B cell (primary cell): ENCODE measurements at regions not wholly inside any gene's neighbourhood (a gene's known extent, or its start where the extent isn't known, plus 50 kb on each side); places are given as distances from the start of the nearest gene placed in this dataset.

Experiments
- ATAC-seq: fragments of 200-7000 bp; cut with Tn5 transposase; one replicate; pipeline ENCODE4 v1.10.0; 2021; ENCODE audit warnings: low read depth, mild to moderate bottlenecking, moderate number of reproducible peaks, moderate library complexity
- CTCF ChIA-PET: fragments of 350-600 bp; sonication (Branson Sonifier 250); formaldehyde crosslinking; loops from one replicate; lab custom pipeline; 2021; ENCODE audit warnings: antibody characterized with exemption, inconsistent platforms; lab: Charles Lee
- POLR2A ChIA-PET: fragments of 350-600 bp; sonication (Branson Sonifier 250); formaldehyde crosslinking; loops from one replicate; lab custom pipeline; 2021; ENCODE audit warnings: antibody characterized with exemption; lab: Charles Lee
- DNase-seq: peaks from one replicate; pipeline ENCODE4 v3.0.0; 2013
- H2AFZ ChIP-seq: 2 replicates; pipeline ENCODE4 v1.6.1; 2012; ENCODE audit warnings: mild to moderate bottlenecking, low read depth, low read length; ENCODE audit not compliant: insufficient read depth, poor library complexity, severe bottlenecking
- H3K27ac ChIP-seq, 2 donors: 1 replicate in 1 of 2; 2 replicates in 1 of 2; pipeline ENCODE4 v1.5.1; 2012 to 2013; ENCODE audit warnings: low read length in 2 of 2, mild to moderate bottlenecking in 2 of 2, moderate library complexity in 1 of 2
- H3K27me3 ChIP-seq, 4 experiments: fragments of 200-600 bp in 1 of 4; sonication (generic) in 1 of 4; replicated peaks in 1 of 4; 1 replicate in 2 of 4; 2 replicates in 2 of 4; pipeline versions ENCODE4 v1.6.1 to v1.7.0; 2013 to 2016; ENCODE audit warnings: low read length in 3 of 4, mild to moderate bottlenecking in 2 of 4, mixed read lengths in 1 of 4, moderate library complexity in 1 of 4; ENCODE audit not compliant: insufficient read depth in 4 of 4, control insufficient read depth in 3 of 4; ENCODE audit errors: control extremely low read depth in 1 of 4
- H3K36me3 ChIP-seq, 2 experiments: replicated peaks in 1 of 2; 1 replicate in 1 of 2; 2 replicates in 1 of 2; pipeline versions ENCODE4 v1.6.1 to v1.7.1; 2013; ENCODE audit warnings: low read length in 1 of 2; ENCODE audit not compliant: insufficient read depth in 2 of 2, control insufficient read depth in 1 of 2; ENCODE audit errors: control extremely low read depth in 1 of 2, extremely low read depth in 1 of 2
- H3K4me1 ChIP-seq, 2 donors: fragments of 200-600 bp in 1 of 2; sonication (generic) in 1 of 2; 1 replicate in 1 of 2; 2 replicates in 1 of 2; pipeline versions ENCODE4 v1.5.1 to v1.6.1; 2013 to 2017; ENCODE audit warnings: low read length in 2 of 2; ENCODE audit not compliant: control insufficient read depth in 2 of 2, insufficient read depth in 2 of 2
- H3K4me2 ChIP-seq: replicated peaks from 2 replicates; pipeline ENCODE3; 2012; ENCODE audit warnings: mild to moderate bottlenecking, low read depth, low read length; ENCODE audit not compliant: poor library complexity, severe bottlenecking
- H3K4me3 ChIP-seq, 5 experiments: fragments of 200-600 bp in 1 of 5; sonication (generic) in 1 of 5; 1 replicate in 3 of 5; 2 replicates in 2 of 5; pipeline versions ENCODE4 v1.5.1 to v1.7.0; 2011 to 2016; ENCODE audit warnings: low read length in 4 of 5, mild to moderate bottlenecking in 4 of 5, low read depth in 2 of 5, control low read depth in 1 of 5, moderate library complexity in 1 of 5; ENCODE audit not compliant: insufficient read depth in 1 of 5; ENCODE audit errors: control extremely low read depth in 1 of 5, extremely low read depth in 1 of 5
- H3K79me2 ChIP-seq: fragments of 200-600 bp; sonication (generic); one replicate; pipeline ENCODE4 v1.6.0; 2016; ENCODE audit warnings: low read length; ENCODE audit not compliant: control insufficient read depth, insufficient read depth
- H3K9ac ChIP-seq: fragments of 200-600 bp; sonication (generic); 2 replicates; pipeline ENCODE4 v1.6.1; 2017; ENCODE audit warnings: mild to moderate bottlenecking, low read length, moderate library complexity
- H3K9me3 ChIP-seq, 3 donors: one replicate each; pipeline versions ENCODE4 v1.6.1 to v1.7.1; 2013; ENCODE audit warnings: low read length in 2 of 3; ENCODE audit not compliant: control insufficient read depth in 2 of 3, insufficient read depth in 1 of 3; ENCODE audit errors: control extremely low read depth in 1 of 3
- H4K20me1 ChIP-seq: 2 replicates; pipeline ENCODE4 v1.6.0; 2012; ENCODE audit warnings: mild to moderate bottlenecking, low read length; ENCODE audit not compliant: insufficient read depth, control insufficient read depth, poor library complexity, severe bottlenecking
- H3K27ac Mint-ChIP-seq: one replicate; pipeline ENCODE4 v1.8.0; 2021; ENCODE audit warnings: mixed read lengths
- H3K27me3 Mint-ChIP-seq: one replicate; pipeline ENCODE4 v1.8.0; 2021; ENCODE audit warnings: mixed read lengths
- H3K4me1 Mint-ChIP-seq: one replicate; pipeline ENCODE4 v1.8.0; 2021; ENCODE audit warnings: mixed read lengths
- H3K4me3 Mint-ChIP-seq: one replicate; pipeline ENCODE4 v1.8.0; 2021; ENCODE audit warnings: mixed read lengths
- H3K9me3 Mint-ChIP-seq: one replicate; pipeline ENCODE4 v1.8.0; 2022; ENCODE audit warnings: mixed read lengths; ENCODE audit not compliant: insufficient read depth
- EZH2 ChIP-seq: IDR thresholded peaks from 2 replicates; pipeline ENCODE4 v1.6.1; 2012; ENCODE audit warnings: borderline replicate concordance, low read depth, mild to moderate bottlenecking, moderate library complexity, low read length; ENCODE audit not compliant: insufficient read depth, poor library complexity, severe bottlenecking
- WGBS: methylation state at CpG from one replicate; pipeline ENCODE4 v1.1.5; 2013; ENCODE audit warnings: missing lambda C conversion rate; ENCODE audit not compliant: insufficient coverage; 5-methylcytosine and 5-hydroxymethylcytosine counted together
- intact Hi-C: fragments of 100-400 bp; cut with micrococcal nuclease; formaldehyde crosslinking; loops from one replicate; pipeline ENCODE4 v1.10.0; 2022
- TF ChIP-seq, protein P1 (sequence below): fragments of 200-600 bp; IDR thresholded peaks from one replicate; pipeline ENCODE4 v1.8.0; 2022; ENCODE audit warnings: antibody characterized with exemption, mild to moderate bottlenecking

DNA sequence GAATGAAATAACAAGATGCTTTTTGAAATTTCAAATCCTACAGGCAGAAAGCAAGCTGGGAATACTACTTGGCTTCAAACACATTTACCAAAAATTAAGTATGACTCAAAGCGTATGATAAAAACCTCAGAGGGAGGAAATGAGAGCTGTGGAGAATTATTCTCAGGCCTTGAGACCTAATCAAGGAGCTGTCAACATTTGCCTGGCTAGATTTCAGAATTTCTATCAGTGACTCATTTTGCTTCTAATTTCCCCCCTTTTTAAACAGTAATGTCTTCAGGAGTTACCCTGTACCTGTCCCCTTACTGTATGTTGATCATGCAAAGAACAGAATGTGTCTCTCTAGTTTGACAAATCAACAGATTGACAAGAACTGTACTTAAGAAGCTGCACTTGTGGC, 1324.5 kb upstream of the DDX18 start:
- ChIA-PET CTCF (no interaction called here), POLR2A (no interaction called here)
- Histone ChIP-seq H3K4me3 (no peak overlapping the region), H4K20me1 (no peaks in the 10 kb centered on the region), H3K36me3 (no peaks in the 10 kb centered on the region), H3K79me2 (no peaks in the 10 kb centered on the region), H3K4me1 (no peaks in the 10 kb centered on the region), H3K4me2 (no peak overlapping the region), H3K9ac (no peak overlapping the region), H3K27me3 (no peaks in the 10 kb centered on the region), H2AFZ (no peak overlapping the region), H3K9me3 (peaks cover 0 to 2% (median 2%) of the 10 kb centered on the region in 3 donors), H3K27ac (no peak overlapping the region)
- no peak for TF ChIP-seq EZH2
- TF ChIP-seq, protein P1, sequence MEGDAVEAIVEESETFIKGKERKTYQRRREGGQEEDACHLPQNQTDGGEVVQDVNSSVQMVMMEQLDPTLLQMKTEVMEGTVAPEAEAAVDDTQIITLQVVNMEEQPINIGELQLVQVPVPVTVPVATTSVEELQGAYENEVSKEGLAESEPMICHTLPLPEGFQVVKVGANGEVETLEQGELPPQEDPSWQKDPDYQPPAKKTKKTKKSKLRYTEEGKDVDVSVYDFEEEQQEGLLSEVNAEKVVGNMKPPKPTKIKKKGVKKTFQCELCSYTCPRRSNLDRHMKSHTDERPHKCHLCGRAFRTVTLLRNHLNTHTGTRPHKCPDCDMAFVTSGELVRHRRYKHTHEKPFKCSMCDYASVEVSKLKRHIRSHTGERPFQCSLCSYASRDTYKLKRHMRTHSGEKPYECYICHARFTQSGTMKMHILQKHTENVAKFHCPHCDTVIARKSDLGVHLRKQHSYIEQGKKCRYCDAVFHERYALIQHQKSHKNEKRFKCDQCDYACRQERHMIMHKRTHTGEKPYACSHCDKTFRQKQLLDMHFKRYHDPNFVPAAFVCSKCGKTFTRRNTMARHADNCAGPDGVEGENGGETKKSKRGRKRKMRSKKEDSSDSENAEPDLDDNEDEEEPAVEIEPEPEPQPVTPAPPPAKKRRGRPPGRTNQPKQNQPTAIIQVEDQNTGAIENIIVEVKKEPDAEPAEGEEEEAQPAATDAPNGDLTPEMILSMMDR = no peak
- WGBS = no CpG with 5 or more reads among the region's 1 CpG
- no peaks in the 10 kb centered on the region for H3K27me3 Mint-ChIP-seq
- DNase-seq (no peak), ATAC-seq (no peak)
- intact Hi-C loops = no loop called here
- peaks cover 9% of the 10 kb centered on the region for H3K9me3 Mint-ChIP-seq
- H3K4me3 Mint-ChIP-seq = no peak overlapping the region
- no peak overlapping the region for H3K27ac Mint-ChIP-seq
- no peaks in the 10 kb centered on the region for H3K4me1 Mint-ChIP-seq

DNA sequence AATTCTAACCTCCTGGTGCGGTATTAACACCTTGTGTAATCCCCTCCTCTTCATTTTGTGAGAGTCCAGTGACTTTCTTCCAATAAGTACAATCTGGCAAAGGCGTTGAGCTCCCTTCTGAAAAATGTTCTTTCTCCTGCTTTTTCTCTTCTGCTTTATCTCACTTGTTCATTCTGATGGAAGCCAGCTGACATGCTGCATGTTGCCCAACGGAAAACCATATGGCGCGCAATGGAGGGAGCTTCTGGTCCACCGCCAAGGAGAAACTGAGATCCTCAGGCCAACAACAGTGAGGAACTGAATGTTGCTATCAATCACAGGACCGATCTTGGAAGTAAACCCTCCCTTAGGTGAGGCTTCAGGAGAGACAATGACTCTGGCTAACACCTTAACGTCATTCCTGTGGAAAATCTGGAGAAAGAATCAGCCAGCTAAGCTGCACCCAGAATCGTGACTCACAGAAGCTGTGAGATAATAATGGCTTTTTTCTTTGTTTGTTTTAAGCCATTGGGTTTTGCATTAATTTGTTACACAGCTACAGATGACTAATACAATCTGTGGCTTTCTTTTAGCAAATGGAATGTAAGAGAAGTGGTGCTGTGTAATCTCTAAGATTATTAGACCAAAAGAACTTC, 1323.9 kb upstream of the DDX18 start:
- Histone ChIP-seq H3K9me3 (peaks cover 0 to 2% (median 0%) of the 10 kb centered on the region in 3 donors), H3K27ac (no peak overlapping the region), H3K27me3 (no peaks in the 10 kb centered on the region), H3K79me2 (no peaks in the 10 kb centered on the region), H3K9ac (no peak overlapping the region), H3K4me1 (no peaks in the 10 kb centered on the region), H3K4me2 (no peak overlapping the region), H2AFZ (no peak overlapping the region), H3K4me3 (no peak overlapping the region), H3K36me3 (no peaks in the 10 kb centered on the region), H4K20me1 (no peaks in the 10 kb centered on the region)
- DNase-seq (no peak), ATAC-seq (no peak)
- Mint-ChIP-seq H3K4me1 (no peaks in the 10 kb centered on the region), H3K9me3 (peaks cover 6% of the 10 kb centered on the region), H3K27ac (no peak overlapping the region), H3K27me3 (no peaks in the 10 kb centered on the region), H3K4me3 (no peak overlapping the region)
- POLR2A ChIA-PET = no interaction called here
- WGBS = 87% methylated on average over 8 of the region's 9 CpGs
- CTCF ChIA-PET = no interaction called here
- intact Hi-C loops = no loop called here
- TF ChIP-seq, protein P1 = no peak
- TF ChIP-seq EZH2 = no peak
